Activated naive CD8-positive, alpha-beta T cell treated with anti-CD3 and anti-CD28 coated beads, Interleukin-2, amount 50 U/mL, for 24 hours (primary cell): ENCODE measurements at regions not wholly inside any gene's neighbourhood (a gene's known extent, or its start where the extent isn't known, plus 50 kb on each side); places are given as distances from the start of the nearest gene placed in this dataset.
"Not testable (repeated sequence)": the region's sequence is repeated elsewhere in the genome, so short reads cannot be mapped to it uniquely, and the experiment has no call there.

ENCODE experiments used
- ATAC-seq: fragments of 150-1000 bp; cut with Tn5 transposase; one replicate; pipeline ENCODE4 v1.10.0; 2021
- DNase-seq: peaks from one replicate; pipeline ENCODE4 v3.0.0; 2021
- H3K27ac Mint-ChIP-seq: one replicate; pipeline ENCODE4 v1.8.0; 2021; ENCODE audit warnings: mild to moderate bottlenecking, mixed read lengths
- H3K27me3 Mint-ChIP-seq: one replicate; pipeline ENCODE4 v1.8.0; 2021; ENCODE audit warnings: mixed read lengths
- H3K36me3 Mint-ChIP-seq: one replicate; pipeline ENCODE4 v1.8.0; 2021; ENCODE audit warnings: low read depth, mixed read lengths
- H3K4me1 Mint-ChIP-seq: one replicate; pipeline ENCODE4 v1.8.0; 2021; ENCODE audit warnings: mixed read lengths
- H3K4me3 Mint-ChIP-seq: one replicate; pipeline ENCODE4 v1.8.0; 2021; ENCODE audit warnings: mild to moderate bottlenecking, moderate library complexity, mixed read lengths
- H3K9me3 Mint-ChIP-seq: one replicate; pipeline ENCODE4 v1.8.0; 2021; ENCODE audit warnings: mixed read lengths

GRCh38 chrX:146055733-146056132, 238.1 kb downstream of the SLITRK2 start:
- H3K4me3 Mint-ChIP-seq, result no peak overlapping the region
- DNase-seq, result no peak

GRCh38 chrX:146056511-146057081, 239.0 kb downstream of the SLITRK2 start:
- DNase-seq (no peak), ATAC-seq (no peak)
- no peak overlapping the region for H3K4me3 Mint-ChIP-seq
- H3K4me1 Mint-ChIP-seq, result no peaks in the 10 kb centered on the region
- no peak overlapping the region for H3K27ac Mint-ChIP-seq
- no peaks in the 10 kb centered on the region for H3K27me3 Mint-ChIP-seq
- no peaks in the 10 kb centered on the region for H3K9me3 Mint-ChIP-seq
- no peaks in the 10 kb centered on the region for H3K36me3 Mint-ChIP-seq

More at GRCh38 chrX:146055733-146056132, 238.1 kb downstream of the SLITRK2 start:
- ATAC-seq, result no peak
- H3K4me1 Mint-ChIP-seq, result no peaks in the 10 kb centered on the region
- H3K27me3 Mint-ChIP-seq, result no peaks in the 10 kb centered on the region
- no peak overlapping the region for H3K27ac Mint-ChIP-seq
- no peaks in the 10 kb centered on the region for H3K36me3 Mint-ChIP-seq
- H3K9me3 Mint-ChIP-seq, result no peaks in the 10 kb centered on the region

GRCh38 chrX:146064156-146064555, 246.5 kb downstream of the SLITRK2 start:
- no peaks in the 10 kb centered on the region for H3K27me3 Mint-ChIP-seq
- H3K27ac Mint-ChIP-seq, result no peak overlapping the region
- no peaks in the 10 kb centered on the region for H3K36me3 Mint-ChIP-seq
- DNase-seq (no peak), ATAC-seq (no peak)
- H3K4me3 Mint-ChIP-seq, result no peak overlapping the region
- H3K9me3 Mint-ChIP-seq, result peaks cover 3% of the 10 kb centered on the region
- H3K4me1 Mint-ChIP-seq, result no peaks in the 10 kb centered on the region

GRCh38 chrX:146090732-146091131, 273.1 kb downstream of the SLITRK2 start:
- no peak for ATAC-seq
- no peaks in the 10 kb centered on the region for H3K9me3 Mint-ChIP-seq
- no peaks in the 10 kb centered on the region for H3K36me3 Mint-ChIP-seq
- H3K4me3 Mint-ChIP-seq, result no peak overlapping the region
- no peak overlapping the region for H3K27ac Mint-ChIP-seq
- H3K27me3 Mint-ChIP-seq, result no peaks in the 10 kb centered on the region
- no peak for DNase-seq
- no peaks in the 10 kb centered on the region for H3K4me1 Mint-ChIP-seq

- Mint-ChIP-seq H3K27me3 (no peaks in the 10 kb centered on the region), H3K9me3 (peaks cover 8% of the 10 kb centered on the region), H3K4me3 (no peak overlapping the region), H3K4me1 (no peaks in the 10 kb centered on the region), H3K27ac (no peak overlapping the region), H3K36me3 (no peaks in the 10 kb centered on the region)
- no peak for DNase-seq
- ATAC-seq, result no peak
Measured at GRCh38 chrX:146109362-146109761, 291.7 kb downstream of the SLITRK2 start.

GRCh38 chrX:146119074-146119473, 301.4 kb downstream of the SLITRK2 start:
- not testable (repeated sequence) for H3K27me3 Mint-ChIP-seq, H3K36me3 Mint-ChIP-seq, H3K4me3 Mint-ChIP-seq, H3K27ac Mint-ChIP-seq, DNase-seq, H3K9me3 Mint-ChIP-seq, ATAC-seq, H3K4me1 Mint-ChIP-seq

GRCh38 chrX:146127617-146128016, 310.0 kb downstream of the SLITRK2 start:
- Mint-ChIP-seq H3K4me3 (no peak overlapping the region), H3K4me1 (no peaks in the 10 kb centered on the region), H3K27ac (no peak overlapping the region), H3K27me3 (no peaks in the 10 kb centered on the region), H3K9me3 (no peaks in the 10 kb centered on the region), H3K36me3 (no peaks in the 10 kb centered on the region)
- ATAC-seq (no peak), DNase-seq (no peak)

GRCh38 chrX:146141221-146141620, 323.6 kb downstream of the SLITRK2 start:
- Mint-ChIP-seq H3K27me3 (no peaks in the 10 kb centered on the region), H3K4me1 (no peaks in the 10 kb centered on the region), H3K4me3 (no peak overlapping the region), H3K36me3 (no peaks in the 10 kb centered on the region), H3K27ac (no peak overlapping the region), H3K9me3 (no peaks in the 10 kb centered on the region)
- DNase-seq (no peak), ATAC-seq (no peak)

- Mint-ChIP-seq H3K27me3 (no peaks in the 10 kb centered on the region), H3K9me3 (no peaks in the 10 kb centered on the region), H3K4me1 (no peaks in the 10 kb centered on the region), H3K27ac (no peak overlapping the region), H3K4me3 (no peak overlapping the region), H3K36me3 (no peaks in the 10 kb centered on the region)
- DNase-seq (no peak), ATAC-seq (no peak)
Measured at GRCh38 chrX:146144039-146144438, 326.4 kb downstream of the SLITRK2 start.

GRCh38 chrX:146154191-146154590, 336.6 kb downstream of the SLITRK2 start:
- Mint-ChIP-seq H3K36me3 (no peaks in the 10 kb centered on the region), H3K4me1 (no peaks in the 10 kb centered on the region), H3K27ac (no peak overlapping the region), H3K27me3 (no peaks in the 10 kb centered on the region), H3K9me3 (no peaks in the 10 kb centered on the region), H3K4me3 (no peak overlapping the region)
- DNase-seq (no peak), ATAC-seq (no peak)

GRCh38 chrX:146160443-146161203, 343.0 kb downstream of the SLITRK2 start:
- Mint-ChIP-seq H3K36me3 (no peaks in the 10 kb centered on the region), H3K27ac (no peak overlapping the region), H3K4me3 (no peak overlapping the region), H3K27me3 (no peaks in the 10 kb centered on the region), H3K9me3 (no peaks in the 10 kb centered on the region), H3K4me1 (no peaks in the 10 kb centered on the region)
- ATAC-seq, result no peak
- no peak for DNase-seq

GRCh38 chrX:146173742-146174141, 356.1 kb downstream of the SLITRK2 start:
- Mint-ChIP-seq H3K27ac (no peak overlapping the region), H3K9me3 (peaks cover 8% of the 10 kb centered on the region), H3K4me1 (no peaks in the 10 kb centered on the region), H3K27me3 (no peaks in the 10 kb centered on the region), H3K4me3 (no peak overlapping the region), H3K36me3 (no peaks in the 10 kb centered on the region)
- no peak for ATAC-seq
- no peak for DNase-seq

GRCh38 chrX:146181858-146182257, 364.2 kb downstream of the SLITRK2 start:
- H3K4me3 Mint-ChIP-seq, result no peak overlapping the region
- H3K27ac Mint-ChIP-seq, result no peak overlapping the region
- DNase-seq (no peak), ATAC-seq (no peak)
- no peaks in the 10 kb centered on the region for H3K36me3 Mint-ChIP-seq
- H3K9me3 Mint-ChIP-seq, result no peaks in the 10 kb centered on the region
- H3K4me1 Mint-ChIP-seq, result no peaks in the 10 kb centered on the region
- no peaks in the 10 kb centered on the region for H3K27me3 Mint-ChIP-seq

- Mint-ChIP-seq H3K27me3 (no peaks in the 10 kb centered on the region), H3K27ac (no peak overlapping the region), H3K4me3 (no peak overlapping the region), H3K4me1 (no peaks in the 10 kb centered on the region), H3K36me3 (no peaks in the 10 kb centered on the region), H3K9me3 (no peaks in the 10 kb centered on the region)
- ATAC-seq (no peak), DNase-seq (no peak)
Measured at GRCh38 chrX:146186540-146186939, 368.9 kb downstream of the SLITRK2 start.

- Mint-ChIP-seq H3K4me3 (no peak overlapping the region), H3K9me3 (no peaks in the 10 kb centered on the region), H3K27me3 (no peaks in the 10 kb centered on the region), H3K27ac (no peak overlapping the region), H3K36me3 (no peaks in the 10 kb centered on the region), H3K4me1 (no peaks in the 10 kb centered on the region)
- DNase-seq (no peak), ATAC-seq (no peak)
Measured at GRCh38 chrX:146189371-146189770, 371.7 kb downstream of the SLITRK2 start.
